Retinal pigment epithelial cell (primary cell): ENCODE measurements at regions not wholly inside any gene's neighbourhood (a gene's known extent, or its start where the extent isn't known, plus 50 kb on each side); places are given as distances from the start of the nearest gene placed in this dataset.

Experiments
- DNase-seq: peaks from one replicate; pipeline ENCODE4 v3.0.0-alpha.2; 2010; ENCODE audit warnings: low read depth
- H3K4me3 ChIP-seq: 2 replicates; pipeline ENCODE4 v1.5.1; 2011; ENCODE audit warnings: mild to moderate bottlenecking, low read length, control low read depth, moderate library complexity
- CTCF ChIP-seq: conservative IDR thresholded peaks from 2 replicates; pipeline ENCODE4 v1.5.1; 2011; ENCODE audit warnings: low read depth, low read length, control low read depth, inconsistent platforms

GRCh38 chr7:10211016-10211415, 762.7 kb upstream of the PHF14 start:
- H3K4me3 ChIP-seq: no peak overlapping the region
- TF ChIP-seq CTCF: no peak
- no peak for DNase-seq

GRCh38 chr7:10211861-10212260, 761.8 kb upstream of the PHF14 start:
- H3K4me3 ChIP-seq: no peak overlapping the region
- TF ChIP-seq CTCF: no peak
- no peak for DNase-seq

- H3K4me3 ChIP-seq: no peak overlapping the region
- no peak for DNase-seq
- no peak for TF ChIP-seq CTCF
Observed at GRCh38 chr7:10212649-10213048, 761.0 kb upstream of the PHF14 start.

- TF ChIP-seq CTCF: no peak
Observed at GRCh38 chr7:10216462-10216861, 757.2 kb upstream of the PHF14 start.

GRCh38 chr7:10221084-10221483, 752.6 kb upstream of the PHF14 start:
- no peak for TF ChIP-seq CTCF
- H3K4me3 ChIP-seq: no peak overlapping the region
- DNase-seq: no peak

More at GRCh38 chr7:10216462-10216861, 757.2 kb upstream of the PHF14 start:
- no peak for DNase-seq
- H3K4me3 ChIP-seq: no peak overlapping the region

GRCh38 chr7:10222976-10223375, 750.7 kb upstream of the PHF14 start:
- TF ChIP-seq CTCF: no peak
- H3K4me3 ChIP-seq: no peak overlapping the region
- DNase-seq: no peak

GRCh38 chr7:10225275-10225674, 748.4 kb upstream of the PHF14 start:
- DNase-seq: no peak
- H3K4me3 ChIP-seq: no peak overlapping the region
- no peak for TF ChIP-seq CTCF
